ENCODE measurements at regions not wholly inside any gene's neighbourhood (a gene's known extent, or its start where the extent isn't known, plus 50 kb on each side); places are given as distances from the start of the nearest gene placed in this dataset.
"Not testable (repeated sequence)": the region's sequence is repeated elsewhere in the genome, so short reads cannot be mapped to it uniquely, and the experiment has no call there.

DNA sequence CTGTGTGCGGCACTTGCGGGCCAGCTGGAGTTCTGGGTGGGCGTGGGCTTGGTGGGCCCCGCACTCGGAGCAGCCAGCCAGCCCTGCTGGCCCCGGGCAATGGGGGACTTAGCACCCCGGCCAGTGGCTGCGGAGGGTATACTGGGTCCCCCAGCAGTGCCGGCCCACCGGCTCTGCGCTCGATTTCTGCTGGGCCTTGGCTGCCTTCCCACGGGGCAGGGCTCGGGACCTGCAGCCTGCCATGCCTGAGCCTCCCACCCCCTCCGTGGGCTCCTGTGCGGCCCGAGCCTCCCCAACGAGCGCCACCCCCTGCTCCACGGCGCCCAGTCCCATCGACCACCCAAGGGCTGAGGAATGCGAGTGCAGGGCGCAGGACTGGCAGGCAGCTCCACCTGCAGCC is 96.1 kb upstream of the MYRIP start:
- not testable (repeated sequence) for H3K36me3 ChIP-seq (ENCODE audit: control insufficient read depth, insufficient read depth, low read length); H3K4me1 ChIP-seq (ENCODE audit: control insufficient read depth, insufficient read depth, low read length); H3K27me3 ChIP-seq (ENCODE audit: control insufficient read depth, insufficient read depth, low read length); H3K4me3 ChIP-seq (ENCODE audit: low read depth, low read length); H3K9ac ChIP-seq (ENCODE audit: low read length); H3K9me3 ChIP-seq (ENCODE audit: control insufficient read depth, insufficient read depth, low read depth, low read length); H3K27ac ChIP-seq (ENCODE audit: low read depth, low read length)

DNA sequence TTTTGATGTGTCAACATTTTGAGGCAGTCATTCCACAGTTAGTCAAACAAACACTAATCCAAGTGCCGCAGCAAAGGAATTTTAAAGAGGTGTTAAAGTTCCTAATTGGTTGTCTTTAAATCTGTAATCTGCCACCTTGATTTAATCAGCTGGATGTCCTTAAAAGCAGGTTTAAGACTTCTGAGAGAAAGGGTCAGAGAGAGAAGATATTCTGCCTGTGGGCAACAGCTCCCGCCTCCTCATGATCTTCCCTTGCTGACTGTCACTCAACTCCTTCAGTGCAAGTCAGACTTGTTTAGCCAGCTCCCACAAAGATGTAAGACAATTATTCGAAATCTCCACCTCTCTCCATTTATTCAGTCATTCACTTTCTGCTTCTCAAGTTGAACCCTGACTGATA is 92.6 kb upstream of the MYRIP start:
- Histone ChIP-seq H3K9ac (ENCODE audit: low read length) (no peak overlapping the region), H3K27ac (ENCODE audit: low read depth, low read length) (no peak overlapping the region), H3K4me1 (ENCODE audit: control insufficient read depth, insufficient read depth, low read length) (no peaks in the 10 kb centered on the region; the same call in 1 of the 2 replicates), H3K4me3 (ENCODE audit: low read depth, low read length) (no peak overlapping the region), H3K9me3 (ENCODE audit: control insufficient read depth, insufficient read depth, low read depth, low read length) (no peaks in the 10 kb centered on the region), H3K27me3 (ENCODE audit: control insufficient read depth, insufficient read depth, low read length) (no peaks in the 10 kb centered on the region), H3K36me3 (ENCODE audit: control insufficient read depth, insufficient read depth, low read length) (no peaks in the 10 kb centered on the region)

DNA sequence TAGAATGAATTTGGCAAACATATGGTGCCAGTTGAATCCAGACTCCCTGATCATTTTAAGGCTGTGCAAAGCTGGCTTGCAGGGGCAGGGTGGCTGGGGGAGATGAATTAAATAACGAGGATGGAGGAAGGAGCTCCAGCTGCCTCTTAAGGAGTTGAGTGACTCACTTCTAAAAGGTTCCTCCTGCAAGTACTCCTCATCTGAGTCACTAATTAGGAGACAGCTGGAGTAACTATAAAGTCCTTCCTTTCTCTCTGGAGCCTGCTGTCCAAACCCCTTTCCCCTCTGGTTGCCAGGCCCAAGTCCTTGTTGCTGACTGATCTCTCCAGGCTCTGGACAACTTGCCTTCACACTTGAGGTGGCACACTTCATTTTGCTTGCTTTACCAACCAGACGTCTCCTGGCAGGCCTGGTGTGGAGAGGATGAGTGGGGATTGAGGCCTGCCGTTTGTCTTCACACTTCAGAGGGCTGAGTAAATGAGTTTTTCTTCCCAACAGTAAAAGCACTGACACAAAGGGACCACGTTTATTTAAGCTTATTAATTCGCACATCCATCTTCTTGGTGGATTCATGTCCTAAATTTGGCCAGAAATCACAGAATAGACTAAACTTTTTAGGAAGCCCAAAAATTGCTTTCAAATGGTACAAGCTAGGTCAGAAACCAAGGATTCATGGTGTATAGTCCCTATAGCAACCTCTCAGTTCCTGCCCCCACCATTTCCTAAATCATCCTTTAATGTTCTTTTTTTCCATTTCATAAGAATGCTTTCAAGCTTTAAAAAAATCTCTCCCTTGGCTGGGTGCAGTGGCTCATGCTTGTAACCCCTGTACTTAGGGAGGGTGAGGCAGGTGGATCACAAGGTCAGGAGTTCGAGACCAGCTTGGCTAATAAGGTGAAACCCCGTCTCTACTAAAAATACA is 90.5 kb upstream of the MYRIP start:
- no peaks in the 10 kb centered on the region for H3K27me3 ChIP-seq (ENCODE audit: control insufficient read depth, insufficient read depth, low read length)
- no peaks in the 10 kb centered on the region for H3K36me3 ChIP-seq (ENCODE audit: control insufficient read depth, insufficient read depth, low read length)
- H3K4me1 ChIP-seq (ENCODE audit: control insufficient read depth, insufficient read depth, low read length) = no peaks in the 10 kb centered on the region; the same call in 1 of the 2 replicates
- H3K27ac ChIP-seq (ENCODE audit: low read depth, low read length) = no peak overlapping the region
- H3K4me3 ChIP-seq (ENCODE audit: low read depth, low read length) = no peak overlapping the region
- no peaks in the 10 kb centered on the region for H3K9me3 ChIP-seq (ENCODE audit: control insufficient read depth, insufficient read depth, low read depth, low read length)
- H3K9ac ChIP-seq (ENCODE audit: low read length) = no peak overlapping the region

DNA sequence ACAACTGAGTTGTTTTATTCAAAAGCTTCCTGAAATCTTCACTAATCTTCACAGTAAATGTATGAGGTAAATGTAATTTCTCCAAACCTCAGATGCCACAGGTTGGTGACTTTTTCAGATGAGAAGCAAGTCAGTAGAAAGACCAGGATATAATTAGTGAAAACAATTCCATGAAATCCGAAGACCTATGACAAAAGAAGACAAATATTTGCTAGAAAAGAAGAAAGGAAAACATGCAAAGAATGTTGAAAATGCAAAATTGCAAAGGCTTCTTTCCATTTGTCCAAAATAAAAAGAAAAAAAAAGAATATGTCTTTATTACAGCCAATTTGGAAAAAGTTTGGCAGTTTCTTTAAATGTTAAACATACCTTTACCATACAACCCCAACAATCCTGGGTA is 88.3 kb upstream of the MYRIP start:
- no peaks in the 10 kb centered on the region for H3K27me3 ChIP-seq (ENCODE audit: control insufficient read depth, insufficient read depth, low read length)
- no peaks in the 10 kb centered on the region for H3K36me3 ChIP-seq (ENCODE audit: control insufficient read depth, insufficient read depth, low read length)
- H3K9ac ChIP-seq (ENCODE audit: low read length) = no peak overlapping the region
- no peaks in the 10 kb centered on the region for H3K9me3 ChIP-seq (ENCODE audit: control insufficient read depth, insufficient read depth, low read depth, low read length)
- no peak overlapping the region for H3K27ac ChIP-seq (ENCODE audit: low read depth, low read length)
- no peak overlapping the region for H3K4me3 ChIP-seq (ENCODE audit: low read depth, low read length)
- no peaks in the 10 kb centered on the region; the same call in 1 of the 2 replicates for H3K4me1 ChIP-seq (ENCODE audit: control insufficient read depth, insufficient read depth, low read length)

DNA sequence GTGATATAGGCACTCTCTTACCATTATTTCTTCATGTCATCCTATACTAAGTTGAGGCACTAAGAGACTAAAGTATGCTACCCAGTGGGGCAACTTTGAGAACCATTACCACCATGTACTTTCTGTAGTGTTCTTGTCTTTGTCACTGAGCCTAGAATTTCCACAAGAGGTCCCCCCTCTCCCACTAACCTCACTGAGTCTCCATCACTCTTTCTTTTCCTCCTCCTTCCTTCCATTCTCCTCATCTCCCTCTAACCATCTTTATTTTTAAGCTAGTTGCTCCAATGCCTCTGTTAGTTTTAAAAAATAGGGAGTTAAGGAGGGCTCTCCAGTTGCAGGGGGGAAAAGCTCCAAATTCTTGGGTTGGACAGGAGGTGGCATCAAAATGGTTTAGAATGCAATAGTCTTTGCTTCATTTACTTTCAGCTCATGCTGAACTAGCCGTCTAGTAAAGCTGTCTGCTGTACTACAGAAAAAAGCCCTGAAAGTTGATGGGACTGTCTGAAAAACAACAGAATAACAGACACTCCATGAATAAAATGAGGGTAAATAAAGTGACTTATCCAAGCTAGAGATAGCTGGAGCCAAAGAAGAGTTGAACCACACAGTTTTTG is 85.1 kb upstream of the MYRIP start:
- Histone ChIP-seq H3K27me3 (ENCODE audit: control insufficient read depth, insufficient read depth, low read length) (no peaks in the 10 kb centered on the region), H3K9me3 (ENCODE audit: control insufficient read depth, insufficient read depth, low read depth, low read length) (no peaks in the 10 kb centered on the region), H3K9ac (ENCODE audit: low read length) (no peak overlapping the region), H3K4me3 (ENCODE audit: low read depth, low read length) (no peak overlapping the region), H3K4me1 (ENCODE audit: control insufficient read depth, insufficient read depth, low read length) (no peaks in the 10 kb centered on the region), H3K36me3 (ENCODE audit: control insufficient read depth, insufficient read depth, low read length) (no peaks in the 10 kb centered on the region), H3K27ac (ENCODE audit: low read depth, low read length) (no peak overlapping the region)

DNA sequence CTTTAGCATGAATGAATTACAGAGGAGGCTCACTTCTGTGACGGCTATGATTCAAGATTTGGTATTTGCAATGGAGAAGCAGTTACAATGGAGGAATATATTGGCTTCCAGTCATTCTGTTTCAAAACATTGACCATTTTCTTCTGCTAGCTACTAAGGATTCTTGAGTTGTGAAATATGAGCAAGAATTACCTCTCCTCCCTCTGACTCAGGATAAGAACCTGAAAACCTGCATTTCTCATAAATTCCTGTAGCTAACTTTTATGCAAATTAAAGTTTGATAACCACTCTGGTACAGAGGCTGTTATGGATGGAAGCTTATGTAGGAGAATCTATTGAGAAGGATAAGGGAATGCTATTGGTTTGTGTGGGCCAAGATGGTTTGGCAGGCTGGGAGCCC is 84.1 kb upstream of the MYRIP start:
- H3K9ac ChIP-seq (ENCODE audit: low read length) = no peak overlapping the region
- no peak overlapping the region for H3K27ac ChIP-seq (ENCODE audit: low read depth, low read length)
- no peaks in the 10 kb centered on the region for H3K9me3 ChIP-seq (ENCODE audit: control insufficient read depth, insufficient read depth, low read depth, low read length)
- H3K4me3 ChIP-seq (ENCODE audit: low read depth, low read length) = no peak overlapping the region
- H3K36me3 ChIP-seq (ENCODE audit: control insufficient read depth, insufficient read depth, low read length) = no peaks in the 10 kb centered on the region
- H3K27me3 ChIP-seq (ENCODE audit: control insufficient read depth, insufficient read depth, low read length) = no peaks in the 10 kb centered on the region
- no peaks in the 10 kb centered on the region for H3K4me1 ChIP-seq (ENCODE audit: control insufficient read depth, insufficient read depth, low read length)

DNA sequence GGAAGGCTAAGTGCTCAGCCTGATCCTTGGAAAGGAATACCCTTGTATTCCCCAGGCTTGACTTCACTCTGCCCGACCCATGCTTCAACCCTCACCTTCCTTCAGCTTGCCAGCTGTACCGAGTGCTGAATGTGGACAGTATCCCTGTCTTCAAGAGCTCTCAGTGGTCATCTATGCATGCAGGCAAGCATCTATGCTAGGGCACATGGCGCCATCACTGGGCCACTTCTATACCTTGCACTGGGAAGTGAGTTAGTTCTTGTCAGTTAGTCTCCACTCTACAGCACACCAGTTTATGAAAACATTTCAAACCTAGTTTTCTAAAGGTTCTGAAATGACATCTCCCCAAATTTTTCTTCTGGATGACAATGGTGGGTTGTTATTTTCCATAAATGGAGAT is 82.0 kb upstream of the MYRIP start:
- Histone ChIP-seq H3K4me3 (ENCODE audit: low read depth, low read length) (no peak overlapping the region), H3K27me3 (ENCODE audit: control insufficient read depth, insufficient read depth, low read length) (no peaks in the 10 kb centered on the region), H3K36me3 (ENCODE audit: control insufficient read depth, insufficient read depth, low read length) (no peaks in the 10 kb centered on the region), H3K27ac (ENCODE audit: low read depth, low read length) (no peak overlapping the region), H3K9me3 (ENCODE audit: control insufficient read depth, insufficient read depth, low read depth, low read length) (no peaks in the 10 kb centered on the region), H3K4me1 (ENCODE audit: control insufficient read depth, insufficient read depth, low read length) (no peaks in the 10 kb centered on the region), H3K9ac (ENCODE audit: low read length) (no peak overlapping the region)

DNA sequence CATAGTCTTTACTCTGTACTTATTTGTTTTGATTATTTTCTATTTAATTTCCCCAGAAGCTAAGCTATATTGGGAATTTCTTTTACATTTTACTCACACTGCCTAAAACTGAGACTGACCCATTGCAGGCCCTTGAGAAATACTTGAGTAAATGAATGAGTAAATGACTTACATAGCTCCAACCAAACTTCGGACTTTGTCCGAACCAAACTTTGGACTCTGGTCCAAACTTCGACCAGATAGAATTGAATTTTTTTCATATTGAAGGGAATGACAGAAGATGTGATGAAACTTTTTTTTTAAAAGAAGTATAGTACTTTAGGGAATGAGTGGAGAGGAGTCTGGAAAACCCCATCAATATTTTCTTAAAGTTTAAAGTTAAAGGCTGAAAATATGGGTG is 75.6 kb upstream of the MYRIP start:
- H3K27me3 ChIP-seq (ENCODE audit: control insufficient read depth, insufficient read depth, low read length) = no peaks in the 10 kb centered on the region
- H3K9me3 ChIP-seq (ENCODE audit: control insufficient read depth, insufficient read depth, low read depth, low read length) = no peaks in the 10 kb centered on the region
- H3K27ac ChIP-seq (ENCODE audit: low read depth, low read length) = no peak overlapping the region
- no peak overlapping the region for H3K9ac ChIP-seq (ENCODE audit: low read length)
- no peaks in the 10 kb centered on the region for H3K36me3 ChIP-seq (ENCODE audit: control insufficient read depth, insufficient read depth, low read length)
- no peak overlapping the region for H3K4me3 ChIP-seq (ENCODE audit: low read depth, low read length)
- H3K4me1 ChIP-seq (ENCODE audit: control insufficient read depth, insufficient read depth, low read length) = no peaks in the 10 kb centered on the region

DNA sequence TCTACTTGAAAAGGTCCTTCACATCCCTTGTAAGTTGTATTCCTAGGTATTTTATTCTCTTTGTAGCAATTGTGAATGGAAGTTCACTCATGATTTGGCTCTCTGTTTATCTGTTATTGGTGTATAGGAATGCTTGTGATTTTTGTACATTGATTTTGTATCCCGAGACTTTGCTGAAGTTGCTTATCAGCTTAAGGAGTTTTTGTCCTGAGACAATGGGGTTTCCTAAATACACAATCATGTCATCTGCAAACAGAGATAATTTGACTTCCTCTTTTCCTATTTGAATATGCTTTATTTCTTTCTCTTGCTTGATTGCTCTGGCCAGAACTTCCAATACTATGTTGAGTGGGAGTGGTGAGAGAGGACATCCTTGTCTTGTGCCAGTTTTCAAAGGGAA is 69.8 kb upstream of the MYRIP start:
- H3K27ac ChIP-seq (ENCODE audit: low read depth, low read length); H3K36me3 ChIP-seq (ENCODE audit: control insufficient read depth, insufficient read depth, low read length); H3K4me3 ChIP-seq (ENCODE audit: low read depth, low read length); H3K4me1 ChIP-seq (ENCODE audit: control insufficient read depth, insufficient read depth, low read length); H3K9ac ChIP-seq (ENCODE audit: low read length); H3K9me3 ChIP-seq (ENCODE audit: control insufficient read depth, insufficient read depth, low read depth, low read length); H3K27me3 ChIP-seq (ENCODE audit: control insufficient read depth, insufficient read depth, low read length): not testable (repeated sequence)

DNA sequence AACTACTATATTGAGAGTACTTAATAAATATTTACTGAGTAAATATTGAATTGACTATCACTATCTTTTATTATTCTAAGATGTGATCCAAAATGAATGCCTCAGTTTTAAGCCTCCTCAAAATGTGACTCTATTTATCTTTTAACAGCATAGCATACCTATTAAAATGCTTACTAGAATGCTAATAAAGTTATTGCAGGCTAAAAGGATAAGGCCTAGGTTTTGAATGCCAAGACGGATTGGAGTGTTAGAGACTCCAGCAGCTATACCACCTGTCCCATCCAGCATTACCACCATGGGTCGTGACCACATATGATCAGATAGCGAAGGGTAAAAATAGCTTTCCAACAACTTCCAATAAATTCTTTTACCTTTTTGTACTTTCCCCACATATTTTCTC is 64.7 kb upstream of the MYRIP start:
- H3K4me1 ChIP-seq (ENCODE audit: control insufficient read depth, insufficient read depth, low read length) = no peaks in the 10 kb centered on the region
- H3K27me3 ChIP-seq (ENCODE audit: control insufficient read depth, insufficient read depth, low read length) = no peaks in the 10 kb centered on the region
- H3K4me3 ChIP-seq (ENCODE audit: low read depth, low read length) = no peak overlapping the region
- no peak overlapping the region for H3K27ac ChIP-seq (ENCODE audit: low read depth, low read length)
- no peaks in the 10 kb centered on the region for H3K9me3 ChIP-seq (ENCODE audit: control insufficient read depth, insufficient read depth, low read depth, low read length)
- no peak overlapping the region for H3K9ac ChIP-seq (ENCODE audit: low read length)
- H3K36me3 ChIP-seq (ENCODE audit: control insufficient read depth, insufficient read depth, low read length) = no peaks in the 10 kb centered on the region

DNA sequence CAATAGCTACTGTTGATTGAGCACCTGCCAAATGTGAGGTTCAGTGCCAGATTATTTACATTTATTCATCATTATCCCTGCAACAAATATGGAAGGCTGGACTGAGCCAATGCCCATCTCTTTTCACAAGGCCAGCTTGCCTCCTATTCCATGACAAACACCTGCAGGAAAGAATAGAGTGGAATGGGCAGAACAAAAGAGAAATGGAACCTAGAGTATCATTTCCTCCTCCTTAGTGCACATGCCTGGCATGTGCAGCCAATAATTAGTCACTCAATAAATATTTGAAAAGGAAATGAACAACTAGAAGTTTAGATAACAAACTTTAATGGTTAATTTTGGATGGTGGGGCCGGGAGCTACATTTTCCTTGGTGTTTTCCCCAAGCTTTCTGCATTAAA is 61.4 kb upstream of the MYRIP start:
- Histone ChIP-seq H3K27me3 (ENCODE audit: control insufficient read depth, insufficient read depth, low read length) (no peaks in the 10 kb centered on the region), H3K4me1 (ENCODE audit: control insufficient read depth, insufficient read depth, low read length) (peaks cover 5% of the 10 kb centered on the region; the same call in 1 of the 2 replicates), H3K4me3 (ENCODE audit: low read depth, low read length) (no peak overlapping the region), H3K36me3 (ENCODE audit: control insufficient read depth, insufficient read depth, low read length) (no peaks in the 10 kb centered on the region), H3K9ac (ENCODE audit: low read length) (no peak overlapping the region), H3K9me3 (ENCODE audit: control insufficient read depth, insufficient read depth, low read depth, low read length) (no peaks in the 10 kb centered on the region), H3K27ac (ENCODE audit: low read depth, low read length) (no peak overlapping the region)
